ENCODE measurements at regions not wholly inside any gene's neighbourhood (a gene's known extent, or its start where the extent isn't known, plus 50 kb on each side); places are given as distances from the start of the nearest gene placed in this dataset.

DNA sequence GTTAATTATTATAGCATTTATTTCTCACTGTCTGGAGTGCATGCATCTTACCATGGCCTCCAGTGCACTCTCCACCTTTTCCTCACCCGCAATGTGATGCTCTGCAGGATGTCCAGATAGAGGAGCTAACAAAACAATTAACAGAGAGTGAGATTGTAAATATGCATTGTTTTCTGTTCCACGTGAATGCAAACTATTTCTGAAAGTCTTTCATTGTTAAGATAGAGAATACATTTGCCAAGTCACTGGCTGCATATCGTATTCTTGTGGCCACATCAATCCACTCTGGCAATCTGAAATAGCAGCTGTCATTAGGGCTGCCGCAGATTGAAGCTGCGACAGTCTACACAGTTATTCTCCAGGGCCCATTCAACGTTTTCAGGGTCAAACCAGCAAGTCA is 143.8 kb downstream of the DUSP10 start:
- DNase-seq: no peak

DNA sequence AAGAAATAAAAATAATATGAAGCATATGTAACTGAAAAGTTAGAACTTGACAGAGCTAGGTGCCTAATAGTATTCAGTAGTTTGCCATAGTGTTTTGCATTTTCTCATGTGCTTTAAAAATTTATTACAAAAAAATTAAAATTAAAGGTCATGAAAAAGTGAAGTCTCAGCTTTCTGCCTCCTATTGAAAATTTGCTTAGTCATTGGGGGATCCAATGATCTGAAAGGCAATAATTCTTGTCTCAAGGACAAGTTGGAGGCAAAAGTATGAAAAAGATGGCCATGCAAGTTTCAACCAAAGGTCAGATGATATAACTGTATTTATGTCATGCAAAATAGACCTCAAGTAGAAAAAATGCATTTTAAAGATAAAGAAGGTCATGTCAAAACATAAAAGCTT is 140.7 kb downstream of the DUSP10 start:
- DNase-seq: no peak

DNA sequence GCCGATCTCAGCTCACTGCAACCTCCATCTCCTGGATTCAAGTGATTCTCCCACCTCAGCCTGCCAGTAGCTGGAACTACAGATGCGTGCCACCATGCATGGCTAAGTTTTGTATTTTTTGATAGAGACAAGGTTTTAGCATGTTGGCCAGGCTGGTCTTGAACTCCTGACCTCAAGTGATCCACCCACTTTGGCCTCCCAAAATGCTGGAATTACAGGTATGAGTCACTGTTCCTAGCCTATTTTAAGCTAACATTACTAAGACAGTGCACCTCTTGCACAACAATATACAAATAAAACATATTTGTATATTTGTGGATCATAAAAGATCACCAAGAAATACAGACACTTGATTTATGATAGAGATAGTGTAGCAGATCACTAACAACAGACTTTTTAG is 139.1 kb downstream of the DUSP10 start:
- peak in 1 of 3 donors; percentile 9 for DNase-seq

DNA sequence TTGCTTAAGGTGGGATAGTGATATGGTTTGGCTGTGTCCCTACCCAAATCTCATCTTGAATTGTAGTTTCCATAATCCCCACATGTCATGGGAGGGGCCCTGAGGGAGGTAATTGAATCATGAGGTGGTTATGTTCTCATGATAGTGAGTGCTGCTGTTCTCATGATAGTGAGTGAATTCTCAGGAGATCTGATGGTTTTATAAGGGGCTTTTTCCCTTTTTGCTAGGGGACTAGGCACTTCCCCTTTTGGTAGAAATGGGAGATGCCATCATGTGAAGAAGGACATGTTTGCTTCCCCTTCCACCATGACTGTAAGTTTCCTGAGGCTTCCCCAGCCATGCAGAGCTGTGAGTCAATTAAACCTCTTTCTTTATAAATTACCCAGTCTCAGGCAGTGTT is 137.5 kb downstream of the DUSP10 start:
- DNase-seq: peak; percentile 24 to 40 (median 35)

DNA sequence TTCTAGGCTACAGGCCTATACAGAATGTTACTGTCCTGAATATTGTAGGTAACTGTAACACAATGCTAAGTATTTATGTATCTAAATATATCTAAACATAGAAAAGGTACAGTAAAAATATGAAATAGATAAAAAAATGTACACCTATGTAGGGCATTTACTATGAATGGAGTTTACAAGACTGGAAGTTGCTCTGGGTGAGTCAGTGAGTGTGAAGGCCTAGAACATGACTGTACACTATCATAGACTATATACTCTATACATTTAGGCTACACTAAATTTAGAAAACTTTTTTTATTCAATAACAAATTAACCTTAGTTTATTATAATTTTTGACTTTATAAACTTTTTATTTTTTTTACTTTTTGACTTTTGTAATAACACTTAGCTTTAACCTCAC is 136.9 kb downstream of the DUSP10 start:
- DNase-seq: no peak

DNA sequence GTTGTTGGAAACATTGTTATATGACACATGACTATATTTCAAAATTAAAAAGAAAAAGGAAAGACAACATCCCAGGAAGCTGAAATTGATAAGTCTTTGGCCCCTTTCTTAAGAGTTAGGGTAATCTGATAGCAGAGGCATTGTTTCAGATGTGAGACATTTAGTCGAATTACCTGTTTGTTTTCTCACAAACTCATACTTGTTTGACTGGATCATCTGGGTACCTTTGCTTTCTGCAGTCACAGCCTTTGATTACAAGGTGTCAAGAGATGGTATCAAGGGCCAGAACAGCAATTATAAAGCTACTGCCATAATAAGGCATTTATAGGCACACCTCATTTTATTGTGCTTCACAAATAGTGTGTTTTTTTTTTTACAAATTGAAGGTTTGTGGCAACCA is 136.3 kb downstream of the DUSP10 start:
- no peak for DNase-seq

DNA sequence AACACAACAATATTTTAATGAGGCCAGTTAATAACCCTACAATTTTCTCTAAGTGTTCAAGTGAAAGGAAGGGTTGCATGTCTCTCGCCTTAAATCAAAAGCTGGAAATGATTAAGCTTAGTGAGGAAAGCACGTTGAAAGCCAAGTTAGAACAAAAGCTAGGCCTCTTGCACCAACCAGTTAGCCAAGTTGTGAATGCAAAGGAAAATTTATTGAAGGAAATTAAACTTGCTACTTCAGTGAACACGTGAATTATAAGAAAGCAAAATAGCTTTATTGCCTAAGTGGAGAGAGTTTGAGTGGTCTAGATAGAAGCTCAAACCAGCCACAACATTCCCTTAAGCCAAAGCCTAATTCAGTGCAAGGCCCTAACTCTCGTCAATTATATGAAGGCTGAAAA is 135.6 kb downstream of the DUSP10 start:
- no peak for DNase-seq

DNA sequence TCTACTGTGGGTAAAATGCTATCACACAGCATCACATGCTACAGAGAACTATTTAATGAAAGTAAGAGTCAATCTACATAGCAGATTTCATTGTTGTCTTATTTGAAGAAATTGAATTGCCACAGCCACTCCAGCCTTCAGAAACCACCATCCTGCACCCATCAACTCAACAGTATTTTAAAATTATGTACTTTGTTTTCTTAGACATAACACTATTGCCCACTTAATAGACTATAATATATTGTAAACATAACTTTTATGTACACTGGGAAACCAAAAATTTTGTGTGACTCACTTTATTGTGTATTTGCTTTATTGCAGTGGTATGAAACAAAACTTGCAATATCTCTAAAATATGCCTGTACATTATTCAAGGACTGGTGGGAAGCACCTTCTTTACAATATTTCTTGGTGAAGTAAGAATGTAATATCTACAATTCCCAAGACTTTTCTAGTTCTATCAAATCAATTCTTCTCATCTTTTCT is 133.0 kb downstream of the DUSP10 start:
- no peak for DNase-seq

DNA sequence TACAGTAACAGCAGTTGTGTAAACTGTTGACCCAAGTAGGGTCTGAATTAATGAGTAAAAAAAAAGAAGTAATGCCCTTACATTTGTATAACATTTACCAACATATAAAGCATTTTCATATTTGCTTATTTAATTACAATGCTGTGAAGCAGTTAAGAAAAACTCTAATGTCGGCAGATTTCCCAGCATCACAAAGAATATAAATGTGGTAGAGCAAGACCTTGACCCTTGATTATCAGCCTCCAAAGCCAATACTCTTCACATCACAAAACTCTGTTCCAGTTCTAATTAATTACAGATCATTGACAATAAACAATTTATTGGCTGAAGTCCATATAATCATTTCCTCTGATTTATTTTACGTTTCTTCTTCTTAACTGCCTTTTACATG is 130.2 kb downstream of the DUSP10 start:
- DNase-seq: no peak

DNA sequence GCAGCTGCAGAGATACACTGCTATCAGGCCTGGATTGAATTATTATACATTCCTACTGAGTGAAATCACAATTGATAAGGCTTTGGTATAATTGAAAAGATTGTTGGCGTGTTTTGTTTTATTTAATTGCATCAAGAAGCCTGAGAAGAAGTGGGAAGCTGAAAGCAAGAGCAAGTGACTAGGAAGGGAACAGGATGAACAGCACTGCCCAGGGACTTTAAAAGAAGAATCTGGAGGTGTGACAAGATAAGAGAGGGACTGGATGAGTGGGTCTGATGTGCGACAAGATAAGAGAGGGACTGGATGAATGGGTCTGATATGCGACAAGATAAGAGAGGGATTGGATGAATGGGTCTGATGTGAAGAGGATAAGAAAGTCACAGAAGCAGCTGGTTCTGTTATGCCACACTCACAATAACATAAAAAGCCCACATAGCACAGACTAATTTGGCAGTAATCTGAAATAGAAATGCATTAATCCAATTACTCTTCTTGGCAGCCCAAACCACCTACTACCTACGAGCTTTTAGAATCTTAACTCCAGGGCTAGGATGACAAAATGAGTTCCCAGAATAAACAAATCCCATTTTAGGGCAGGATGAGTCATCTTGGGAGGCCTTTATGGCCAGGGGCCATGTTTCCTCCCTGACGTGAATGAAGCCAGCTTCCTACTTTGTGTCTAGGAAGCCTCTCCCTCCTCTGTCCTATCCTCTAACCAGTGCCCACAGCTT is 129.7 kb downstream of the DUSP10 start:
- peak; percentile 37 to 45 (median 39) for DNase-seq

DNA sequence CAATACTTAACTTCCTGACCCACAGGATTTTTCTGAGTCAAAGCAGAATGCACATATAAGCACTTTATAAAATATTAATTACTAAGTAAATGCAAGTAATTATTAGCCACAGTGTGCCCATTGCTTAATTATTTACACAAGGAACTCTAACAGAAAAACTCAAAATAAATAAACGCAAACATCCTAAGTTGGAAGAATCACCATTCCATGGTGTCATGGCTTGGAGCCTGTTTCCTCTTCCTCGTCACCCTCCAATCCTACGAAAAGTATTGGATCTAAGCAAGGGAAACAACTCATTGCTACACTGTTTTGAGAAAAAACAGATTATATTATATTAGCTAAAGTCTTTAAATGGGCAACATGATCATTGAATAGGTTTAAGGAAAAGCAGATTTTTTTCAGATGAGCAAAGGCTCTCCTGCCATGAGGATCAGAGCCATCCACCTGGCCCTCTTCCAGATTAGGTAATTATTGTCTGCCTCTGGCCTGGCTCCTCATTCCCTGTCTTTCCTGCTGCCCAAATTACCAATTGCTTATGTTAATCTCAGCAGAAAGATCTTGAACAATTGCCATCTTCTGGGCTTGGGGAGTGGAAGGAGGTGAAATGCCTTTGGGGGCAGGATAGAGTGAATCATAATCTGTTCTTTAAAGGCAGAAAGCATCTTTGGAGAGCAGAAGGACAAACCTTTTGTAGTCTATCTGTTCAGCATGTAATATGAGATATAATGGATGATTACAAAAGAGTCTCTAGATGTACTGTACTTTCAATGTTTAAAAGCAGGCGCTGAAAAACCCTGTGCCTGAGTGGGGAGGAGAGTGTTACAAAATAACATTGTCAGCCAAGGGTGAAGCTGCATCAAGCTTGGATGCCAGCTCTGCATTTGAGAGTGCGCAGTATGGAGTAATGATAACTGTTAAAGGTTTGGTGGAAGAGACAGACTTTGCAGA is 121.2 kb downstream of the DUSP10 start:
- no peak for DNase-seq

DNA sequence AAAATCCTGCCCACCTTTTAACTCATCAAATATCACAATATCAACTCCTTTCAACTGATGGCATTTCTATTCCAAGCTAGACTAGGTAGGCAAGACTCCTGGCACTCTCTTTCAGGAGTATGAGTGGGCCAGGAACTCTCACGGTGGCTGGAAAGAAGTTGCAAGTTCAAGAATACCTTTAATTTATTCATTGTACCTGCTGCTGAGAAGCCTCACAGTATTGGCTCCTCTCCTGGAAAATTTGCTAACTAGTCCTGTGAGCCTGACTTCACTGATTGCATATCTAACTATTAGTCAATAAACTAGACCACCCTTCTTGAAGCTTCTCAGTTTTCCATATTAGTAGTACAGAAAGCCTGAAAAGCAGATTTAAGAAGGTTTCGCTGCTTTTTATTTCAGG is 120.2 kb downstream of the DUSP10 start:
- DNase-seq: no peak

DNA sequence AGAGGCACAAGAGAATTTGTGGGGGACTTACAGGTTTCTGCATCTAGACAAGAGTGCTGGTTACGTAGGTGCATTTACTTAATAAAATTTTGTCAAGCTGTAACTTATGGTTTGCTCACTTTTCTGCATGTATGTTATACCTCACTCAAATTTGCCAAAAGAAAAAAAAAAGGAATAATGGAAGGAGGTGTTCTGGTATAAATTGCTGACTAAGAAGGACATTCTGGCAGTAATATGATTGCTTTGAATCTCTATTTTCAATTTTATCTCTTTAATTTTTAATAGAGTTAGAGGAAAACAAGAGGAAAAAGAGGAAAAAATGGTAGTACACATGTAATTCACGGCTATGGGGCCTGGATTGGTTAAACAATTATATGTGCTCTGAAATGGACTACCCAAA is 119.5 kb downstream of the DUSP10 start:
- no peak for DNase-seq

DNA sequence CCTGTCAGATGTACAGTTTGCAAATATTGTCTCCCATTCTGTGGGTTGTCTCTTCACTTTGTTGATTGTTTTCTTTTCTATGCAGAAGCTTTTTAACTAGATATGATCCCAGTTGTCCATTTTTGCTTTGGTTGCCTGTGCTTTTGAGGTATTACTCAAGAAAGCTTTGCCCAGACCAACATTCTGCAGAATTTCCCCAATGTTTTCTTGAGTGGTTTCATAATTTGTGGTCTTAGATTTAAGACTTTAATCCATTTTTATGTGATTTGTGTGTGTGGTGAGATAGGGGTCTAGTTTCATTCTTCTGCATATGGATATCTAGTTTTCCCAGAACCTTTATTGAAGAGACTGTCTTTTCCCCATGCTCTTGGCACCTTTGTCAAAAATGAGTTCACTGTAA is 116.9 kb downstream of the DUSP10 start:
- no peak for DNase-seq

DNA sequence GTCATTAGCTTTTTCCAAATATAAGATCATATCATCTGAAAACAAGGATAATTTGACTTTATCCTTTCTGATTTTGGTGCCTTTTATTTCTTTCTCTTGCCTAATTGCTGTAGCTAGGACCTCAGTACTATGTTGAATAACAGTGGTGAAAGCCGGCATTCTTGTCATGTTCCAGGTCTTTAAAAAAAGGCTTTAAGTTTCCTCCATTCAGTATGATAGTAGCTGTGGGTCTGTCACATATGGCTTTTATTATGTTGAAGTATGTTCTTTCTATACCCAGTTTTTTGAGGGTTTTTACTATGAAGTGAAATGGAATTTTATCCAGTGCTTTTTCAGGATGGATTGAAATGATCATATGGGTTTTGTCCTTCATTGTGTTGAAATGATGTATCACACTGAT is 115.8 kb downstream of the DUSP10 start:
- no peak for DNase-seq

DNA sequence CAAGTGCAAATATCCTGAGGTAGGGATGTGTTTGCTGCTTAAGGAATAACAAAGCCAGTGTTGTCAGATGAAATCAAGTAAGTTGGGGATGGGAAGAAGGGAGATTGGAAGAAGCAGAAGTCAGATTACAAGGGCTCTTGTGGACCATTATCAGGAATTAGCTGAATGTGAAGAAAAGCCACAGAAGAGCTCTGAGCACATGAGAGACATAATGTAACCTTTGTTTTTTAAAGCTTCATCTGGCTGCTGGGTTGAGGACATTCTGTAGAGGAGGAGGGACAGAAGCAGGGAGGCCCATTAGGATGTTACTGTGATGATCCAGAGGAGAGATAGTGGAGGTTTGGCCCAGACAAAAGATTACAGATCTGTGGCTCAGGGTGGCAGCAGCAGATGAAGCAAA is 111.7 kb downstream of the DUSP10 start:
- no peak for DNase-seq

DNA sequence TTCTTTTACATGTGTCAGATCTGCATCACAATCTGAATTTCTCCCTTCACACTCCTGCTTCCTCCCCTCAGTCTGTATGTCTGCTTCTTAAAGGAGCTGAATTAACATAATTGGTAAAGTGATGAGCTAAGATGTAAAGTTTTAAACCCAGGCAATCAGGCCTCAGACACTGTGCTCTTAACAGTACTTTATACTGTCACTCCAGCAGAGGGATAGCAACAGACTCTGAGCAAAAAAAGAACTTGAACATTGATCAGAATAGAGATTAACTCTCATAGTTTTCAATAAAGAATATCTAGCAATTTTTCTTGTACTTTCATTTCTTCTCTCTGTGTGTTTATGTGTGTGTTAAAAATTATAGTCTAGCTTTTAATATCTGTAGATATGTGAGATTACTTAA is 110.3 kb downstream of the DUSP10 start:
- no peak for DNase-seq

DNA sequence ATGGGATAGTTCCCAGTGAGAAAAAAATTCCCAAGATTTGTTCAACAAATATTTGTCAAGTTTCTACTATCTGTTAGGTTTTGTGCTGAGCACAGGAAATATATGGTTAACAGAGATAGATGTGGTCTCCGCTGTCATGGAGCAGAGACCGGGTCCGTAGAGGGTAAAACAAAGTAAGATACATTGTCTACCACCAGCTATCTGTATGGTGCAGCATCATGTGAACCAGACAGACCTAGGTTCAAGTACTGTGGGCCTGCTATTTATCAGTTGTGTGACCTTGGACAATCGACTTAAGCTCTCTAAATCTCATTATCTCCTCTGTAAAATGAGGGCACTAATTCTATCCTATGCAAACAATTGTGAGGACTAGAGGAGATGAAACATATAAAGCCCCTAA is 109.8 kb downstream of the DUSP10 start:
- no peak for DNase-seq

DNA sequence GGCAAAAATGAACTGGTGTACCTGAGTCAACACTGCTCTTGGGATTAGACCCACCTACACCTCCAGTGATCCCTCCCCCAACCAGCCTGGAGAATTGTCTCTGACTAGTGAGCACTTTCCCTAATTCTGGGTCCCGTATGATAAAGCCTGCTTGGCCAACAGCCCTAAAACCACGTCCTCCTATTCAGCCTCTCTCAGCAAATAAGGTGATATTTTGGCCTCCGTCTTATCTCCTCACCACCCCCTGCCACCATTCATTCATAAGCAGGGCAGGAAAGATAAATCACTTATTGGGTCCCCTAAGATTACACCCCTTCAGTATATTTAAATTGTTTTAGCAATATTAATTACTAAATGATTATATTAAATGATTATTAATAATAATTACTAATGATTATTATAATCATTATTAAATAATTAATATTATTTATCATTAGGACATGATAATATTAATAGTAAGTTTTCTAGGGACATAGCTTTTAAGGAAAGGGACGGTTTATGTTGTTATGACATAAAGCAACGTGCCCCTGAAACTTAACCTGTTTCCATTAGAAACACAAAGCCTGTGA is 108.0 kb downstream of the DUSP10 start:
- DNase-seq: no peak

DNA sequence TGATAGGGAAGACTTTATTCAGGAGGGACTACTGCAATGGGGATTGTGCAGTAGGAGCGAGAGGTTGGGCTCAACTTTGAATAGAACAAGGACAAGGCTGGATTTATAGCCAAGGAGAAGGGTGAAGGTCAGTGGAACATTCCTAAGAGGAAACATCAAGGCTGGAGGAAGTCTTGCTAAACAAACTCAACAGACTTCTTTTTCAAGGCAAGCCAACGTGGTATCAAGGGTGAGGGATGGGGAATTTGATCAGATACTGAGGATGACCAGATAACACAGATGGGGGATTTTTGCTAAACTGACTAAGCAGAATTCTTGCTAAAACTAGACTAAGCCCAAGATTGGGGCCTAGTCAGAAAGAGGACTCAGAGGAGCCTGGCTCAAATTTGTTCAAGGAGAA is 107.3 kb downstream of the DUSP10 start:
- peak in 1 of 3 donors; percentile 3 for DNase-seq

DNA sequence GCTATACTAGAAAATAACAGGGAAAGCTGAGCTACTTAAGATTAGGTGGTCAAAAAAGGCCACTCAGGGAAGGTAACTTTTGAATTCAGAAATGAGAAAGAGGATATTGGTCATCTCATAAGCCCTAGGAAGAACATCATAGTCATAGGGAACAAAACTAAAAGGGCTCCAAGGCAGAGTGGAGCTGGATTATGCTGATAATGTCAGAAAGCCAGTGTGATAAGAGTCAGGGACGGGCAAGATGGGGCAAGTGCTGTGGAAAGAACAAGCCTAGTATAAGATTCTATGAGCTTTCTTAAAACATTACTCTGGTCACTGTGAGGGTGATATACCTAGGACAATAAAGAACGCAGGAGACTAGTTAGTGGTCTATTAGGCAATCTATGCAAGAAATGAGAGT is 106.6 kb downstream of the DUSP10 start:
- no peak for DNase-seq

DNA sequence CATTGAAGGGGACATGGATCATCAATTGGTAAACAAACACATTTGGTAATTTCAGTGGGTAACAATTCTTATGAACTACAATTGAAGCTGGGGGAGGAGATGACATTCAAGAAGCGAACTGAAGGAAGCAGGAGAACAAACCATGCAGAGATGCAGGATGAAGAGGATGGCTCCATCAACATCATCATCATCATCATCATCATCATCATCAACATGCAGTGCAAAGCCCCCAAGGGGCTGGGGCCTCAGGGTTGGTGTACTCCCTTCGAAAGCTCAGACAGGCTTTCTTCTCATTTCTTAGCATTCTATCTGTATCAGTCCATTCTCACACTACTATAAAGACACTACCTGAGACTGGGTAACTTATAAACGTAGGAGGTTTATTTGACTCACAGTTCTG is 105.8 kb downstream of the DUSP10 start:
- DNase-seq: no peak

DNA sequence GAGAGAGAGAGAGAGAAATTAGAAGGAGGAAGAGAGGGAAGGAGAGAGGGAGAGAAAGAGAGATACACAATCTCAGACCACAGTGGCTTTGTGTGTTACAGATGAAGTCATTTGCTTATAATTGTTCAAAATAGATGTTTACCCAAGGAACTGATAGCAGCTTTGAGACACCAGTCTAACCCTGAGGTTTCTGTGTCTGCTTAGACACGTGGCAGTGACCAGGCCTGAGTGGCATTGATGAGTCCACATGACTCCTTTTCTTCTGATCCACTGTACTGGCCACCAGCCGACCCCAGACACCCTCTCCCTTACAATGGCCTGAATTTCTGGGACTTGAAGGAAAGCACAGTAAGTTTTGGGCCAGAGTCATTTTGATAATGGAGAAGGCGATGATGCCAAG is 104.9 kb downstream of the DUSP10 start:
- DNase-seq: no peak

DNA sequence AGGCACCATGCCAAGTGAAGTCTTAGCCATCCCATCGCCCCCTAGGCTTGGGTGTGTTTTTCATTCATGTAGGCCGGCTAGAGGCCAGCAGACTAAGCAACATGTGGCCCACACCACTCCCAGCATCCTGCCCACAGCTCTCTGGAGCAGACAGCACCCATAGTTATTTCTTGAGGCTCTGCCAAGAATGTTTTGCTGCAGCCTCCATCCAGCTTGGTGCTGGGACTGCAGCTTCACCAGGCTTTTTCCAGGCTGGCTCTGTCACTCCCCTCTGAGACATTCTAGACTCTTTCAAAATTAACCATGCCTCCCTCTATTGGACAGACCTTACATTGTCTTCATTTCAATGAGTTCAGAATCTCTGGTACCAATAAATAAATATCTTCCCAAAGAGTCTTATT is 104.2 kb downstream of the DUSP10 start:
- DNase-seq: no peak

Data from suppressor macrophage treated with lipopolysaccharide for 1 hour (primary cell).